Smooth muscle cell (in vitro differentiated cells): ENCODE measurements at regions not wholly inside any gene's neighbourhood (a gene's known extent, or its start where the extent isn't known, plus 50 kb on each side); places are given as distances from the start of the nearest gene placed in this dataset.

ENCODE experiments used
- DNase-seq: peaks from one replicate; lab custom pipeline; 2025; ENCODE audit not compliant: unreplicated experiment; lab: John Stamatoyannopoulos, UW
- H2AFZ ChIP-seq: fragments of 200-600 bp; sonication (generic); 2 replicates; pipeline ENCODE4 v1.6.0; 2016; ENCODE audit warnings: antibody characterized with exemption, low read depth, mild to moderate bottlenecking
- H3F3A ChIP-seq: fragments of 200-600 bp; sonication (generic); 2 replicates; pipeline ENCODE4 v1.6.0; 2017; ENCODE audit warnings: antibody characterized with exemption, low read depth
- H3K27ac ChIP-seq: fragments of 200-600 bp; sonication (generic); 2 replicates; pipeline ENCODE4 v1.5.1; 2016; ENCODE audit warnings: low read depth, mild to moderate bottlenecking
- H3K27me3 ChIP-seq: fragments of 200-600 bp; sonication (generic); 2 replicates; pipeline ENCODE4 v1.6.1; 2016; ENCODE audit warnings: low read depth, mild to moderate bottlenecking
- H3K36me3 ChIP-seq: fragments of 200-600 bp; sonication (generic); 2 replicates; pipeline ENCODE4 v1.5.1; 2016; ENCODE audit warnings: low read depth
- H3K4me1 ChIP-seq: fragments of 200-600 bp; sonication (generic); 2 replicates; pipeline ENCODE4 v1.5.1; 2016; ENCODE audit warnings: low read depth
- H3K4me2 ChIP-seq: fragments of 200-600 bp; sonication (generic); 2 replicates; pipeline ENCODE4 v1.6.0; 2016; ENCODE audit warnings: mild to moderate bottlenecking
- H3K4me3 ChIP-seq: fragments of 200-600 bp; sonication (generic); 2 replicates; pipeline ENCODE4 v1.5.1; 2016; ENCODE audit warnings: mild to moderate bottlenecking
- H3K79me2 ChIP-seq: fragments of 200-600 bp; sonication (generic); 2 replicates; pipeline ENCODE4 v1.6.0; 2016; ENCODE audit warnings: low read depth, mild to moderate bottlenecking
- H3K9ac ChIP-seq: fragments of 200-600 bp; sonication (generic); 2 replicates; pipeline ENCODE4 v1.6.0; 2016; ENCODE audit warnings: low read depth
- H3K9me3 ChIP-seq: fragments of 200-600 bp; sonication (generic); replicated peaks from 2 replicates; pipeline ENCODE4 v1.5.1; 2016; ENCODE audit warnings: low read depth
- H4K20me1 ChIP-seq: fragments of 200-600 bp; sonication (generic); 2 replicates; pipeline ENCODE4 v1.6.0; 2016; ENCODE audit warnings: low read depth
- WGBS: methylation state at CpG from one replicate; pipeline ENCODE4 v1.1.7; 2016; ENCODE audit warnings: low lambda C conversion rate; 5-methylcytosine and 5-hydroxymethylcytosine counted together
- TF ChIP-seq, protein P1 (sequence below): fragments of 200-600 bp; sonication (generic); IDR thresholded peaks from 2 replicates; pipeline ENCODE4 v1.5.1; 2017; ENCODE audit warnings: borderline replicate concordance, mild to moderate bottlenecking, antibody characterized with exemption; ENCODE audit not compliant: insufficient read depth, poor library complexity, severe bottlenecking

DNA sequence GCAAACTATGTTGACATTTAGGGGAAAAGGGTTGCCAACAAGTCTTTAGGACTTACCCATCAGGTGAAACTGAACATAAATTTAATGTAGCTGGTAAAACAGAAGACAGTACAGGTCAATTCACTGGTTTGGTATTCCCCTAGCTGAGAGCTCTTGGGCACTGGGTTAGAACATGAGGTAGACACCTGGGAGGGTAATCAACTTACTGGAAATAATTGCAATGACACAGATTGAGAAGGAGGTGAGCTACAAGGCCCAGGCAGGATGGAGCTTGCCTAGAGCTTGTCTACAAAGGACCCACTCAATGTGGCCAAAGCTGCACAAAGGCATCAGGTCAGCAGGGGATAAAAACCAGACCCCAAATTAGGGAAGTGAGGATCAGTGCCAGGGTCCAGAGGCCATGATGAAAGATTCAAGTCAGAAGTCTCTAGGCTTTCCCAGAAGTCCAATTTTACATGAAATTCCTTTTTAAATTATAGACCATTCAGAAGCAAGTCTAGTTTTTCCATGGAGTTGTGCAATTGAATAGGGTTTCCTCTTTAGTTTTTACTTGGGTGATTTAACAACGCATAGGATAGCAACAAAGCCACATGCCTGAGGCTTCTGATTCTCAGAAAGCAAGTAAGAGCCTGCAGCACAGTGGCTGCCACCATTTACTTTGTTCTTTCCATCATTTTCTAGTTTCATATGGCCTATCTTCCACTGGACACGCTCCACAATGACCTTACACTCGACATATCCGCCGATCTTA, 194.0 kb downstream of the NDFIP2 start:
- Histone ChIP-seq H3K9me3 (no peaks in the 10 kb centered on the region), H3K27ac (no peak overlapping the region), H3K4me3 (no peak overlapping the region), H3K27me3 (no peaks in the 10 kb centered on the region), H3K9ac (no peak overlapping the region), H3F3A (no peaks in the 10 kb centered on the region), H3K79me2 (no peaks in the 10 kb centered on the region), H2AFZ (no peak overlapping the region), H4K20me1 (no peaks in the 10 kb centered on the region), H3K4me2 (no peak overlapping the region), H3K4me1 (peaks cover 7% of the 10 kb centered on the region), H3K36me3 (no peaks in the 10 kb centered on the region)
- TF ChIP-seq, protein P1, sequence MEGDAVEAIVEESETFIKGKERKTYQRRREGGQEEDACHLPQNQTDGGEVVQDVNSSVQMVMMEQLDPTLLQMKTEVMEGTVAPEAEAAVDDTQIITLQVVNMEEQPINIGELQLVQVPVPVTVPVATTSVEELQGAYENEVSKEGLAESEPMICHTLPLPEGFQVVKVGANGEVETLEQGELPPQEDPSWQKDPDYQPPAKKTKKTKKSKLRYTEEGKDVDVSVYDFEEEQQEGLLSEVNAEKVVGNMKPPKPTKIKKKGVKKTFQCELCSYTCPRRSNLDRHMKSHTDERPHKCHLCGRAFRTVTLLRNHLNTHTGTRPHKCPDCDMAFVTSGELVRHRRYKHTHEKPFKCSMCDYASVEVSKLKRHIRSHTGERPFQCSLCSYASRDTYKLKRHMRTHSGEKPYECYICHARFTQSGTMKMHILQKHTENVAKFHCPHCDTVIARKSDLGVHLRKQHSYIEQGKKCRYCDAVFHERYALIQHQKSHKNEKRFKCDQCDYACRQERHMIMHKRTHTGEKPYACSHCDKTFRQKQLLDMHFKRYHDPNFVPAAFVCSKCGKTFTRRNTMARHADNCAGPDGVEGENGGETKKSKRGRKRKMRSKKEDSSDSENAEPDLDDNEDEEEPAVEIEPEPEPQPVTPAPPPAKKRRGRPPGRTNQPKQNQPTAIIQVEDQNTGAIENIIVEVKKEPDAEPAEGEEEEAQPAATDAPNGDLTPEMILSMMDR = no peak
- 81% methylated on average over 5 of the region's 5 CpGs for WGBS
- DNase-seq = no peak

DNA sequence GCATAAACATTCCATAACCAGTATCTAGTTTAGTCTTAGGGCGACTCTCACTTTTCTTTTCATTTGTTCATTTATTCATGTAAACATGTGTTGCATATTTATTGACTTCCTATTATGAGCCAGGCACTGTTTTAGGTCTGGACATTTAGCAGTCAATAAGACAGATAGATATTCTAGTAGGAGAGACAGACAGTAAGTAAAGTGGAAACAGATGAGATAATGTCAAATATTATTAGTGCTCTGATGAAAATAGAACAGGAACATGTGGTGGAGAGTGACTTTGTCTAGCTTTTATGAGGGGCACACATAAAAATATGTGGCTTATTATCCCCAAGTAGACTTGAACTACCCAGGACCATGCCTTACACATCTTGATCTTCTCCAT, 193.0 kb downstream of the NDFIP2 start:
- Histone ChIP-seq H3K4me3 (no peak overlapping the region), H3K9ac (no peak overlapping the region), H3K27ac (no peak overlapping the region), H3F3A (no peaks in the 10 kb centered on the region), H3K79me2 (no peaks in the 10 kb centered on the region), H2AFZ (no peak overlapping the region), H3K36me3 (no peaks in the 10 kb centered on the region), H4K20me1 (no peaks in the 10 kb centered on the region), H3K27me3 (no peaks in the 10 kb centered on the region), H3K9me3 (no peaks in the 10 kb centered on the region), H3K4me1 (peaks cover 7% of the 10 kb centered on the region), H3K4me2 (no peak overlapping the region)
- no peak for DNase-seq
- TF ChIP-seq, protein P1 = no peak
- WGBS = 100% methylated on average over 1 of the region's 1 CpG

DNA sequence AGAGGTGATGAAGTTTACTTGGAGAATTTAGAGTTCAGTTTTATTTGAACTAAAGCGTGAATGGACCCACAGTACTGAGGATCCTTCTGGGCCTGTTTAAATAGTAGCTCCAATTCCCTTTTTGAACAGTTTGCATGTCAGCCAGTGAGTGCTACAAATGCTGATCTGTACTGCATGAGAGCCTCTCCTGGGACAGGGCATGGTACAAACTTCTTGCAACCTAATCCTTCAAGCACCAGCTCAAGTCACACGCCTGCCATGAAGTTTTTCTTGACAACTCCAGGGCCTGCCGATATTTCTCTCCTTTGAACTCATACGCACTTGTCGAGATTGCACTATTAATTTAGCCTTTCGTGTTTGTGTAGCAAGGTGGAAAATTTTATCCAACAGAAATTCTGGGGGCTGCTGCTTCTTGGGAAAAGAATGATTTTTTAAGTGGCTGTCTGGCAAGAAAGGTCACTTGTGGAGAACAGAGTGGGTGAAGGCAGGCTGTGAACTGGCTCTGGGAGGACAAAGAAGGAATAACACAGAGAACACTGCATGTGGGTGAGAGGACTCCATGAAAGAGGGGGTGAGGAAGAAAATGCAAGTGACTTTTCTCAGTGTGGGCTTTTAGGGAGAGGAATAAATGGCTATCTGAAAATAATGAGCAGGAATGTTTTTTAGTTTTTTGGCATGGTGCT, 192.5 kb downstream of the NDFIP2 start:
- WGBS = 83% methylated on average over 6 of the region's 6 CpGs
- Histone ChIP-seq H3K4me3 (no peak overlapping the region), H3K9me3 (no peaks in the 10 kb centered on the region), H3K4me2 (no peak overlapping the region), H3K27me3 (no peaks in the 10 kb centered on the region), H3K27ac (no peak overlapping the region), H3K9ac (no peak overlapping the region), H3K79me2 (no peaks in the 10 kb centered on the region), H3K36me3 (no peaks in the 10 kb centered on the region), H3K4me1 (peaks cover 7% of the 10 kb centered on the region), H4K20me1 (no peaks in the 10 kb centered on the region), H3F3A (no peaks in the 10 kb centered on the region), H2AFZ (no peak overlapping the region)
- DNase-seq = no peak
- TF ChIP-seq, protein P1 = no peak
